ENCODE measurements at regions not wholly inside any gene's neighbourhood (a gene's known extent, or its start where the extent isn't known, plus 50 kb on each side); places are given as distances from the start of the nearest gene placed in this dataset.
A peak's percentile ranks its signal among the peaks of the same experiment; 100 is the strongest.

DNA sequence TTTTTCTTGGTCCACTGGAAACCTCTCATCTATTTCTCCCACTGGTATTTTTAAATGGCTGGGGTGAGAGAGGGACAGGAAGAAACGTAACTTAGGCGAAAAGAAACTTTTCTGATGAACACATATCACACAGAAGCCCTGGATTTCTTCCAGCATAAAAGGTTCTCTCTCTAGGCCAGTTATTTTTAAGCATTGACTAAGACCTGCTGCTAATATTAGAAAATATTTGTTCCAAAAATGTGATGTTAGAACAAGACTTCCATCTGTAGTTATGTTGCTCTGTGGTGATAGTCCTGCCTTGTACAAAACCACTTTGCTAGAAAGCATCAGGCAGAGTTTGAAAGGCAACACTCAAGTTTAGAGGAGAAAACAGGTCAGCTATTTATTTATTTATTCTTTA, 537.7 kb downstream of the MCTP2 start:
- no peak for DNase-seq

DNA sequence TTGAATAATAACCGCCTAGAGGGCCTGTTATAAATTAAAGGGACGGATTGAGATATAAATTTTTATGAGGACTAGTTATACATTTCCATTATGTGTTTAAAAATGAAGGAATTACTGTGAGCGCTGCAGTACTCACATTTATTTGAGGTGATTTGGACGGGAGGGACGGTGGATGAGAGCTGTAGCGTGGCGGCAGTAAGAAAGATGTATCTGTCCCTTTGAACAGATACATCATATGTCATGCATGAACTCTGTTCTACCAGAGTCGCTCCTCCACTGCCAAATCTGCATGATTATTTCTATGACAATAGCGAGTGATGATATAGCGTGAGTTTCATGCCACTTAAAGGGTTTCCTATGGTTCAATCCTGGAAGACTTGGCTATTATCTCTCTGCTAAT, 538.8 kb downstream of the MCTP2 start:
- no peak for DNase-seq

DNA sequence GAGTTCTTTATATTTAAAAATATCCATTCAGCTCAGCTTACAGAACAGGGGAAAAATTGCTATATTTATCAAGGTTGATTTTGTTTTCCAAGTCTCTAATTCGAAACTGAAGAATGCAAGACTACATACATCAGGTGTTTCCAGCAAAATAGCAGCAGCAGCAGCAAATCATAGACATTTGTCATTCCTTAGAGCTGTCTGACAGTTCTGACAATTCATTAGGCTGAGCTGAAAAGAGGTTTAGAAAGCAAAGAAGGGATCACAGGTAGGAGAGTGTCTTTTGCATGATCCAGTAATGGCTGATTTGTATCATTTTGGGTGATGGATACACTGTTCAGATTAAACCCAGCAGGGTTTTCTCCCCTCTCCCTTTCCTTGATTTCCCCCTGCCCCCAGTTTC, 545.7 kb downstream of the MCTP2 start:
- DNase-seq = no peak

DNA sequence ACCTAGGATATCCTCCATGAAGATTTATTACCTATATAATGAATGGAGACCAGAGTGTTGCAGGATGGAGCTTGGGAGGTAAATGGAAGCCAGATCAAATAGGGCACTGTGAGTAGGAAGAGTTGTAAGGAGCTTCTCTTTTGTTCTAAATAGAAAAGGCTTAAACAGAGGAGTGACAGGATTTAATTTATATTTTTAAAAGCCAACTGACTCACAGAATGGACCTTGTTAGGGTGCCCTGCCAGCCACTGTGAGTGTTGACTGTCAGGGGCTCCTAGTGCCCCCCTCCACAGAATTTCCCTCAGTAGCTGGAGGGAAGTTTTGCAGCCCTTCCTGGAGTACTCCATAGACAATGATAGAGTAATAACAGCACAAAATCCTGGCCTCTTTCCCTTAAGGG, 547.5 kb downstream of the MCTP2 start:
- no peak for DNase-seq

DNA sequence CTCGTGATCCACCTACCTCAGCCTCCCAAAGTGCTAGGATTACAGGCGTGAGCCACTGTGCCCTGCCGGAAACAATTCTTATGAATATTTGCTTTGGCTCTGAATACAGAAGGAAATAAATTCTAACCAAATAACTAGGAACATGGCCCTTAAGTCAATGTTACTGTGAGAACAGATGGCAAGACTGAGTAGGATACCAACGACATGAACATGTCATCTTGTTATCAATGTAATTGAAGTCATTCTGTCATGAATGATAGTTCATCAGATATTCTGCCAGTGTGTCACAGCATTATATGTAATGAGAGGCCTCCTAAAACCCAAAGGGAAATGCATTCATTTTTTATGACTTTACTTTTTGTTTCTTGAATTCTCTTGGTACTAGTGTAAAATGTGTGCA, 548.8 kb downstream of the MCTP2 start:
- DNase-seq = no peak

DNA sequence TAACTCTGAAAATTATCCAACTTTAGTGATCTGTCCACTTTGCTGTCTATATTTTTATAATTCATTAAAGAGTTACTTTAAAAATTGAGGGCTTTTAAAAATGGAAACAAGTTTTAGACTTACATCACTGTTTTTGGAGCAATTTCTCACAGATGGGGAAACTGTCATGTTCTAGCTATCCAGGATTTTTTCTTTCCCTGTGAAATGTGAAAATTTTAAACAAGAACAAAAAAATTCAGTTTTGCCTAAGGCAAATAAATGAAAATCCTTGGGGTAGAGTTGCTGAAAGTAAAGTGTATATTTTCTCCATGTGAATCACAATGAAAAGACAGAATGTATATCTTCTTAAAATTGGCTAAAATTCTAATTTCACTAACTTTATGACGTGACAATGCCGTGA, 553.7 kb downstream of the MCTP2 start:
- no peak for DNase-seq

DNA sequence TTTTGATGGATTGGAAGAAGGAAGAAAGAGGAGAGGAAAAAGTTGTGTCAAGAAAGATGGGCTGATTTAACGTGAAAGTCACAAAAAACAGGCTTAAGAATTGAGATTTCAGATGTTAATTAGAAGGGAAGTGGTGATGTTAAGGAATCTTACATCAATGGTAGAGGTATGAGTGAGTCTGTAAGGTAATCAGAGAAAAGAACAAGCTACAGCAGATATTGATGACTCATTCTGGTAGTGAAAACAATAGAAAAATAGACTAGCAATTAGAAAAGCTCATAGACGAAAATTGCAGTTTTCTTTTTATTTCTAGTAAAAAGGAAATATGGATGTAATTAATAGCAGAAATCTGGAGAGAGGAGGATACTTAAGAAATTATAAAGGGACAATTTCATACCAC, 559.6 kb downstream of the MCTP2 start:
- DNase-seq = no peak

DNA sequence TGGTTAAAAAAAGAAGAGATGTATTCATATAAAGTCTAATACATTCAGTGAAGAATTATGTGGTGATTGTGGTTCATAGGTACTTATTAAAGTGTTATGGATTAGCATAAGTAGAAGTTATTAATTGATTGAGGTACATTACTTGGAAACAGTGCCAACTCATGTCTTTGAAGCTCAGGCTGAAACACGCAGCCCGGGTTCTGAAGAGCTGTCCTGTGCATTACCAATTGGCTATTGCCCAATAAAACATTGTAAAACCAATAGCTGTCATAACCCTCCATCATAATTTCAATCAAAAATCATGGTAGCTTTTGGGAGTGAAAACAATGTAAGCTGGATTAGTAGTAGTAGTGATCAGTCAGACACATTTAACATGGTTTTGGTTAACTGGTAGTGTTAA, 560.1 kb downstream of the MCTP2 start:
- no peak for DNase-seq

DNA sequence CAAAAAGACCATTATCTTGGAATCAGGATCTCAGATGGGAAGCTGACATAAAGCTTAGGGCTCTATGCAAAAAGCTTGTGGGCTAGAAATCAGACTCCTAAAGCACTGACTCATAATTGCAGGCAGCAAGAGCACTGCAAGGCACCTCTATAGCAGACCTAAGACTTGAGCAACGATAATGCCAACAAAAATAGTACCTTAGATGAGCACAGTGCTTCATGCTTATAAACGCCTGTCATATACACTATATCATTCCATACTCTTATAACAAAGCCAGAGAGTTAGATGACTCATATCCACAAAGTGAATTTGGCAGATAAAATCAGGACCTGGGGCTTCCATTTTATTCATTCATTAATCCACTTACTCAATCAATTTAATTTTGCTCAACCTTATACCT, 560.8 kb downstream of the MCTP2 start:
- no peak for DNase-seq

DNA sequence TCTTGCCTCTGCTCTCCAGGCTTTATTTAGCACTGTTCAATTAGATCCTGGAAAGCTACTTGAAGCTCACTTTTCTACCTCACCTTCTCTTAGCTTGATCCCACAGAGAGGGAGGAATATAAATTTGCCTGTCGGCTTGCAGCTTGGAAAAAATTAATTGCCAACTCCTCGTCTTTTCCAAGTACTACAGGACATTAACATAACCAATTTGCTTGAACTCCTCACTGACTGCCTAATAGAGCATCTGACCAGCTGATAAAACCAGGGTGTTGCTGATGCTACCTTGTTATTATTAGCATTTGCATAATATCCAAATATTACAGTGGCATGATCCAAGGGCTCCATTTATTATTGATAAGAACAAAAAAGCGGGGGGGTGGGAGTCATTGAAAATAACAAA, 561.8 kb downstream of the MCTP2 start:
- no peak for DNase-seq

DNA sequence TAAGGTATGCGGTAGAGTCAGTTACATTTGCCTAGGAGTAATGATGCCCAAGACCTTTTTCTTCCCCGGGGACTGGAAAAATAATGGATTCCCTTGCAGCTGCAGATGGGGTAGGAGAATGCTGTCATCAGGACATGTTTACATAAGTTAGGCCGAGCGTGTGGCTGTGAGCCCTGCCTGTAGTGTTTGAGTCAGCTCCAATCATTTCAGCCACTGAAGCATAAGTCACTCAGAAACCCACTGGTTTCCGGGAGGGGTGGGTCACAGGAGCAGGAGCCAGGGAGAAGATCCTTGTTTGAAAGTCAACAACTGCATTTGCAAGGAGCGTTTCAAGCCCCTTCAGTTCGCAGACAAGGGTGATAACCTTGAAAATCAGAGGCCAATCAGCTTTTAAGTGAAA, 562.3 kb downstream of the MCTP2 start:
- no peak for DNase-seq

DNA sequence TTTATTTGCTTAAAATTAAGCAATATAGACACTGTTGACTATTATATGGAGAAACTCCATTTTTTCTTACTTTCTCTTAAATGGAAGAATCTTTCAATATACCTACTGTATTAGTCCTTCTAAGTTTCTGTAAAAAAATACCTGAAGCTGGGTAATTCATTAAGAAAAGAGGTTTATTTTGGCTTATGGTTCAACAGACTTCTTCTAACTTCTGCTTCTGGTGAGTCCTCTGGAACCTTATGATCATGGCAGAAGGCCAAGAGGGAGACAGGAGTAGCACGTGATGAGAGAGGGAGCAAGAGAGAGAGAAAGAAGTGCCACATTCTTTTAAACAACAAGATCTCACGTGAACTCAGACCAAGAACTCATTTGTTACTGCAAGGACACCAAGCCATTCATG, 573.3 kb downstream of the MCTP2 start:
- DNase-seq = no peak

DNA sequence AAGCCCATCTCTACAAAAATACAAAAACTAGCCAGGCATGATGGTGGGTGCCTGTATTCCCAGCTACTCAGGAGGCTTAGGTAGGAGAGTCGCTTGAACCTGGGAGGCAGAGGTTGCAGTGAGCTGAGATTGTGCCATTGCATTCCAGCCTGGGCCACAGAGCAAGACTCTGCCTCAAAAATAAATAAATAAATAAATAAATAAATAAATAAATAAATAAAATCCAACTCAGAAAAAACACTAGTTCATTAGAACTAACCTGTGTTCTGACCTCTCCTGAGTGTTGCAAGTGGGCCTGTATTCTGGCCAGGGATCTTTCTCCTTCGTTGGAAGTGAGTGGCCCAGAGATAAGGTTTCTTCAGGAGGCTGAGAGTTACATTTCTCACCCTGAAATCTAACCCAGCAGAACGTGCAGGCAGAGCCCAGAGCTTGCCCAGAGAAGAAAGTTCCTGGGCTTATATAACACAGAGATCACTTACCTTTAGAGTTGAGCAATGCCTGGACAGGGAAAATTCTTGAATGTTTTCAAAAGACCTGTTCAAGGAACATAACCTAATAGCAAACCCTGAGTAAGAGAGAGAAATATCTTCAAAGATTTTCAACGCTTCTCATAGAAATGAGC, 583.9 kb downstream of the MCTP2 start:
- DNase-seq = no peak

DNA sequence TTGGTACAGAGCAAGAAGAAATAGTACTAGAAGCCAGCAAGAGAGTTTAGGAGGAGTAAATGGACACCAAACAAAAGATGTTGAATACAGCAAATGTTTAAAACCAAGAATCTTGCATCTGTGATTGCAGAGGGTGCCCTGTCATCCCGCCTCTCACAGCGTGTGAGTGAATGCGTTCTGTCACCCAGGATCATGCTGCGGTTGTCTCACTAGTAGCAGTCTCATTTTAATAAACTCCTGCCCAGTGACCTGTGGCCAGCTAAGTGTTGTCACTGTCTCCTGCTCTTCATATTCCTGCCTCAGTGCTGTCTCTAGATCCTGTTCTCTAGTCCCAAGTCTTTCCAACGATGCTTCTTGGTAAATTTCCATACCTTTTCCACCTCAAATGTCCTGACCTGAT, 584.6 kb downstream of the MCTP2 start:
- no peak for DNase-seq

DNA sequence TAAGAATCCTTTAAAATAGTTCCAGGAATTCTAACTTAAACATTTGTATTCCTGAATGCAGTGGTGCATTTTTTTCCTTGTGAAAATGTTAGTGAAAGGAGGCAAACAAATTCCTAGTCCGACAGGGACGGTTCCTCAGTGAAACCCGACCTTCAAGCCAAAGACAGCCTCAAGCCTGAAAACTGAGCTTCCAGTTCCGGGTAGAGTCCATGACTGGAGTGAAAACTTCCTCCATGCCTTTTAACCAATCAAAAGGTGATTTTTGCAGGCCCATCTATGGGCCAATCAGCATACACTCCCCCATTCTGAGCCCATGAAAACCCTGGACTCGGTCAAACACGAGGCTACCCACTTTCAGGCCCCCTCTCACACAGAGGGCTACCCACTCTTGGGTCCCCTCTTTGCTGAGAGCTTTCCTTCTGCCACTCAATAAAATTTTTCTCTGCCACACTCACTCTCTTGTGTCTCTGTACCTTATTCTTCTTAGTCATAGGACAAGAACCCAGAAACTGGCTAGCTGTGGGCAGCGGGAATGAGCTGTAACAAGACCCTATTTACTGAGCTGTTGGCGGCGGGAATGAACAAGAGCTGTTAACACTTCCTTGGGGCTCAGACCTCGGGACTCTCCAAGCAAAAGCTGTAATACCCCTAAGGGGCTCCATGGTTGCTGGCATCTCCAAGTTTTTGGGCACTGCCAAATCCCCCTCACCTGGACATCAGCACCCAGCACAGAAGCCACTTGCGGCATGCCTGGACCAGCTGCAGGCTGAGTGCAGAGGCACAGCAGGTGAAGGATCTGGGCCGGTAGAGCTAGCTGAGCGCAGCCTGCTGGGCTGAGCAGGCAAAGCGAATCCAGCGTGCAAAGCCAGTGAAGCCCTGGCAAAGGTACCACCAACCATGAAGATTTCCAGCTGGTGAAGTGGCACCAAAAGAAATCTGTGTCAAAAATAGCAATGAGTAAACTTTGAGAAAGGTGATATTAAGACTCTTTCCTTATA, 598.8 kb downstream of the MCTP2 start:
- DNase-seq = no peak

DNA sequence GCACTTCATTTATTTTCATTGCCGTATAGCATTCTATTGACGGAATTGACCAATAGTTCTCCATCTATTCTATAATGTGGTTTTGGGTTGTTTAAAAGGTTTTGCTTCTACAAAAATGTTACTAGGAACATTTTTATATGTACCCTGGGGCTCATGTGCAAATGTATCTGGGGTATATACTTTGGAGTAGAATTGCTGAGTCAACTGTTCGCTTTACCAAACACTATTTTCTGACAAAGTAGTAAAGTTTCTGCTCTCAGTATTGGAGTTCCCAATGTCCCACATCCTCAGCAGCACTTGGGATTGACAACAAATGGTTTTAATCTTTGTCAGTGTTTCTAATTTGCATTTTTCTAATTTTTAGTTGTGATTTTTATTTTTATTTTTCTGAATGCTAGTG, 602.6 kb downstream of the MCTP2 start:
- no peak for DNase-seq

DNA sequence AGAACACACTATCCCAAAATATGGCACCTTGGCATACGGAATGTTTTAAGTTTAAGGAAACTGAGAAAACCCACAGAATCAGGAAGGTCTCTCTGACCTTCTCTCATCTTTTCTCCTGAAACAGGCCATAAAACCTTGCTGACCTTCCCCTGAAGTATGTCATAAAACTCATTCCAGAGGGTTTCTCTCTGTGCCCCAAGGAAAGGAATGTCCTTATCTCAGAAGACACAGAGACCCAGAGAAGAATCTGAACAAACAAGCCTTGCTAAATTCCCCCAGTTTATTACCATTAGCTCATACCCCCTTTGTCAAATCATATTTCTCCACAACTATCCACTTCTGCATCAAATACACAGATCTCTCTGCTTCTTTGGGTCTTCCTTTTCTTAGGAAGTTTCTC, 603.1 kb downstream of the MCTP2 start:
- DNase-seq = no peak

DNA sequence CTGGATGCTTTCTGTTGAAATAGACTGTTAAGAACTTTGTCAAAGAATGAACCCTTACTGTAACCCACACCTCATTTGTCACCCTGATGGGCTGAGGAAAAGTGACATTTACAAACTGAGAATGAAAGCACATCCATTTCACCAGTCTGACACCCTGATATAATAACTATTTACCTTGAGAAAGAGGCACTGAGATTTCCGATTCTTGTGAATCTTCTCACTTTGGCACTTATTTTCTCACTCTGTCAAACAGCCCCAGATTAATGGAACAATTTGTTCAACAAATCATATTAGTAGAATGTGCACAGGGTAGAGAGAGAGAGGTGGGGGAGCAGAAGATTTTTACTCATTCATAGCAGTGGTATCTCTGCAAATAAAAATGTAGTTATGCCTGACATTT, 606.9 kb downstream of the MCTP2 start:
- DNase-seq = no peak

DNA sequence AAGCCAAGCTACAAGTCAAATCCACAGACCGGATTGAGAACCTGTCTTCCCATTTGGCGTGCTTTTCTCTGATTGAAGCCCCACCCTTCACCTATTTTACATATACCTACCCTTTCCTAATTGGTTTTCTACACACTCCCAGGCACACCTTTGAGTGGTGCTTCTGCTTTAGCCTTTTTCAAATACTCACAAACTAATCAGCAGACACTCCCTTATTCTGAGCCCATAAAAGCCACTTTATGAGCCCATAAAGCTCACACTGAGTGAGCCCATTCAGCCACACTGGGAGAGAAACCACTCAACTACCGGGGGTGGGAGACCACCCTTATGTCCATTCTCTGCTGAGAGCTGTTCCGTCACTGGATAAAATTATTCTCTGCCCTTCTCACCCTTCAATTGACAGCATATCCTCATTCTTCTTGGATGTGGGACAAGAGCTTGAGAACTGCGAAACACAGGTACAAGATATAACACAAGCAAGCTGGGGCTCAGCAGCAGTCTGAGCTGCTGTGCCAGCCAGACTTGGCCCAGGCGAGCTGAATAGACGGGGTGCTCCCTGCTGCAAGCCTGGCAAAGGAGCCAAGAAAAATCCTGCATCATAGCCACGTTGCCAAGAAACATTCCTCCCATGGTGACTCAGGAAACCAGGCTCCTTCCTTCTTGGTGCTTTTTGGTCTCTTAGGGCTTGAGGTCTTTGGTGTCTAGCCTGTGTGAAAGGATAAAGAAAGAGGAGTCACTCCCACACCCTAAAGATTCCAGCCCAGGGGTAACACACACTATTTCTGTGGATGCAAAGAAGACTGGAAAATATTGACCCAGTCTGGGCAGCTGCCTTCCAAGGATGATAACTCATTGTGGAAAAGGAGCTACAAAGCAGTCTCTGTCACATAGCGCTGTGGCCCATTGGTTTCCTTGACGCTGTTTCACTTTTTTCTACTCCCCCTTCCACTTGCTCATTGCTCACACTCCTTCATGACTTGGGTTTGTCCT, 609.7 kb downstream of the MCTP2 start:
- peak; percentile 10 for DNase-seq

DNA sequence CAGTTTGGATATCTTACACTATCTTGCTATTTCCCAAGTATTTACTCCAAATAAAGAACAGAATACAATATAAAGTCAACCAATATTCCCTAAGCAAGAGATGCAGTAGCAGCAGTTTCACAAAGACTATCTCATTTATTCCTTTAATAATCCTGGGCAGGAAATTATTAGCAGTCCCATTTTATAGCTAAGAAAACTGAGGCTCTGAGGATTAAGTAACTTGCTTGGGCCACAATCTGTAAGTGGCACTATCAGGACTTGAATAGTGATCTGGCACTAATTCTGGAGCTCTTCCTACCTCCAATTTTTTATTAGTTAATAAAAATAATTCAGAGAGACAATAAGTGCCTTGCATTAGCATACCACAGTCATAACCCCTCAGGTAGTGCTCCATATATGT, 611.7 kb downstream of the MCTP2 start:
- no peak for DNase-seq

DNA sequence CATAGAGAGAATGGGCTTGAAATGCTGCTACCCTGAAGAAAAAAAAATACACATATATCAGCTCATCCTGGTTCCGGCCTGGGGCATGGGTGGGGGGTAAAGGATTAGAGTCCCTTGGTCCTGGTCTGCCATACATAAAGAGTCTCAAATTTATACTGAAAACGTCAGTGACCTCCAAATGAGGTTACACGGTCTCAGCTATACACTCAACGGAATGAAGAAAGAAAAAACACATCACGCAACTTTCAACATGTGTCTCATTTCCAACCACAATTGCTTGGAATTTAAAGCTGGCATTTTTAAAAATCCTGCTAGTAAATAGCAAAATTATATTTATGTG, 612.8 kb downstream of the MCTP2 start:
- DNase-seq = peak; percentile 29

DNA sequence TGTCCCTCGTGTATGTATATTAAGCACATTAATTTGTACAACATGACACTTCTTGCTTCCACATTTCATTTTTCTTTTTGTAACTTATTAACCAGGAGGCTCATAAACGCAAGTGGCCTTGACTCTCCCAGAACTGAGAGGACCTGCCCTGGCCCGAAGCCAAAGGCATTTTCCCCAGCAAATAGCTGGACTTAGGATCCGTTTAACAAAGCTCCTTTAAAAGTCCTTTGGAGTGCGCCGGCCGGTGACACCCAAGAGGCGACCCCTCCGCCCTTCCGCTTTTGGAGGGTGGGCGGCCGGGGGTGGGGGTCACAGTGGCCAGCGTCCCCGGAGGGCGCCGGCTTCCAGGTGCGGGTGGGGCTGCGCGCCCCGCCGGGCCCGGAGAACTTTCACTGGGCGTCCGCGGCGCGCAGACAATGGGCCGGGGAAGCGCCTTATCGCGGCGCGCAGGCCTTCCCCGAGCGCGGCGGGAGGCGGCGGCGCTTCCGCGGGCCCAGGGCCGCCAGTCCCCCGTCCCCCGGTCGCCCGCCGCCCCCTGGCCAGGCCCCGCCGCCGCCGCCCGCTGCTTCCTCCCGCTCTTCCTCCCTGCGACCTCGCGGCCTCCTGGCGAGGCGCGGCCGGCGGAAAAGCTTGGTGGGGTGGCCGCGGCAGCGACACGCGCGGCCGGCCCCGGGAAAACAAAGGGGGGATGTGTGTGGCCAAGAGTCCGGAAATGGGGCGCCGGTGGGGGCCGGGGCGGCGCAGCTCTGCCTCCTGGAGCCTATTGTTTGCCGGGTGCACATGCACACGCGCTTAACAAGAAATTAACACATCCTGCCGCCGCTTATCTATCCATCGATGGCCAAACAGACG, 613.4 kb downstream of the MCTP2 start:
- DNase-seq = peak; percentile 93

DNA sequence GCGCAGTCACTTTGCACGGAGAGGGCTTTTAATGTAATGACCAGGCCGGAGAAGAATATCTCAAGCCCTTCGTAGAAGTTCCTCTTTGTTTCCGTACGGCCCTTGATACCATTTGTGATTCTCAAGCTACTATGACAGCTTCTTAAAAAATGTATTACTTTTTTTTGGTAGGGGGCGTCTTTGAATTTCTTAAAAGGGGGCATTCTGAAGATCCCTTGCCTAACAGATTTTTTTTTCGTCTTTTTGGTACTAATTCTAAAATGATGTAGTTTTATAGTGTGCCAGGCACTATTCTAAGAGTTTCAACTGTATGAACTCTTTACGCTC, 614.0 kb downstream of the MCTP2 start:
- DNase-seq = no peak
